A549 (cell line): ENCODE measurements at regions not wholly inside any gene's neighbourhood (a gene's known extent, or its start where the extent isn't known, plus 50 kb on each side); places are given as distances from the start of the nearest gene placed in this dataset.

Experiments
- CHD2 ChIP-seq: fragments of 150-350 bp; IDR thresholded peaks from 2 replicates; pipeline ENCODE4 v1.6.1; 2014; ENCODE audit warnings: low read length; ENCODE audit not compliant: partially characterized antibody
- CTCF ChIP-seq: fragments of >200 bp; sonication (Bioruptor Twin); formaldehyde crosslinking; IDR thresholded peaks from 3 replicates; pipeline ENCODE4 v1.5.1; 2016
- HDAC2 ChIP-seq: fragments of 200-600 bp; sonication (generic); IDR thresholded peaks from 2 replicates; pipeline ENCODE4 v1.6.1; 2016
- KDM1A ChIP-seq: fragments of 200-600 bp; sonication (generic); IDR thresholded peaks from 2 replicates; pipeline ENCODE4 v1.6.1; 2016; ENCODE audit warnings: low read depth, mild to moderate bottlenecking
- MAX ChIP-seq: IDR thresholded peaks from 2 replicates; pipeline ENCODE4 v1.6.1; 2012
- MAZ ChIP-seq: fragments of 150-350 bp; IDR thresholded peaks from 2 replicates; pipeline ENCODE4 v1.6.1; 2014; ENCODE audit warnings: antibody characterized with exemption, low read depth, low read length, borderline replicate concordance
- MYC ChIP-seq: IDR thresholded peaks from 2 replicates; pipeline ENCODE4 v1.6.1; 2012; ENCODE audit warnings: mild to moderate bottlenecking, inconsistent platforms, low read length, improper control_type of control experiment, borderline replicate concordance
- POLR2A ChIP-seq: IDR thresholded peaks from 2 replicates; pipeline ENCODE4 v1.6.1; 2012; ENCODE audit warnings: mild to moderate bottlenecking, low read length
- RCOR1 ChIP-seq: fragments of 150-350 bp; IDR thresholded peaks from 2 replicates; pipeline ENCODE4 v1.6.1; 2014; ENCODE audit warnings: antibody characterized with exemption, low read length, low read depth
- RFX5 ChIP-seq: fragments of 450-650 bp; IDR thresholded peaks from 2 replicates; pipeline ENCODE4 v1.7.1; 2014; ENCODE audit warnings: antibody characterized with exemption, mild to moderate bottlenecking, moderate library complexity
- SMC3 ChIP-seq: fragments of >200 bp; sonication (Bioruptor Twin); formaldehyde crosslinking; IDR thresholded peaks from 3 replicates; pipeline ENCODE4 v1.6.1; 2018; ENCODE audit warnings: inconsistent platforms
- SREBF2 ChIP-seq: fragments of 450-650 bp; IDR thresholded peaks from 2 replicates; pipeline ENCODE4 v1.6.1; 2014; ENCODE audit warnings: mild to moderate bottlenecking, moderate library complexity
- TP53 ChIP-seq: fragments of 250-450 bp; sonication (Bioruptor Pico); IDR thresholded peaks from 2 replicates; pipeline ENCODE4 v1.5.0; 2021; ENCODE audit warnings: mild to moderate bottlenecking, moderate library complexity

- no peak for TF ChIP-seq TP53 (CRISPR knock-in tag)
- TF ChIP-seq POLR2A: no peak
- TF ChIP-seq CTCF: no peak
- TF ChIP-seq MAZ: no peak
- no peak for TF ChIP-seq SREBF2
- TF ChIP-seq RFX5: no peak
- TF ChIP-seq MAX: no peak
- no peak for TF ChIP-seq KDM1A
- TF ChIP-seq SMC3: no peak
- TF ChIP-seq MYC: no peak
- no peak for TF ChIP-seq RCOR1
- TF ChIP-seq CHD2: no peak
- no peak for TF ChIP-seq HDAC2
Observed at GRCh38 chr16:85279825-85280545, 167.7 kb upstream of the CIBAR2 start.
